ENCODE measurements at regions not wholly inside any gene's neighbourhood (a gene's known extent, or its start where the extent isn't known, plus 50 kb on each side); places are given as distances from the start of the nearest gene placed in this dataset.

GRCh38 chr11:29657709-29658108 lies 359.1 kb downstream of the KCNA4 start (continued):
- TF ChIP-seq PRDM2 (tag by site-specific recombination; IDR thresholded peaks at IDR 0.05; ENCODE audit: borderline replicate concordance) (no peak), PBX3 (CRISPR knock-in tag; IDR thresholded peaks at IDR 0.05) (no peak), SCRT2 (tag by site-specific recombination; IDR thresholded peaks at IDR 0.05) (no peak), ZNF747 (tag by site-specific recombination; IDR thresholded peaks at IDR 0.05) (no peak), TCF7L2 (IDR thresholded peaks at IDR 0.05; ENCODE audit: borderline replicate concordance, low read depth, low read length) (no peak)

- Histone ChIP-seq H3K4me3 (ENCODE audit: low read depth, low read length) (no peak overlapping the region), H3K4me1 (ENCODE audit: control insufficient read depth, insufficient read depth, low read length) (no peaks in the 10 kb centered on the region), H3K9me3 (ENCODE audit: control insufficient read depth, insufficient read depth, low read depth, low read length) (no peaks in the 10 kb centered on the region), H3K27ac (ENCODE audit: extremely low read depth, low read depth, low read length) (no peak overlapping the region), H3K36me3 (ENCODE audit: control insufficient read depth in 2 of 2, insufficient read depth in 1 of 2, low read length in 2 of 2) (no peaks in the 10 kb centered on the region)
- CTCF ChIA-PET = interaction anchor here (0.6 to 0.7 kb wide), 2 partner anchors 52 to 273 kb away, joined by 3 to 6 read pairs; no protein-coding TSS in a partner anchor
- no peak for TF ChIP-seq ZFP37 (tag by site-specific recombination; IDR thresholded peaks at IDR 0.05)
- TF ChIP-seq ZBTB20 (tag by site-specific recombination; IDR thresholded peaks at IDR 0.05) = no peak
- no peak for TF ChIP-seq ZNF112 (tag by site-specific recombination; IDR thresholded peaks at IDR 0.05)
- no peak for TF ChIP-seq CTCF (tag by site-specific recombination; IDR thresholded peaks at IDR 0.05)
- no peak for TF ChIP-seq ZNF146 (tag by site-specific recombination; IDR thresholded peaks at IDR 0.05)
- no peak for TF ChIP-seq ZEB2 (tag by site-specific recombination; IDR thresholded peaks at IDR 0.05)
- no peak for TF ChIP-seq REST (tag by site-specific recombination; IDR thresholded peaks at IDR 0.05)
- POLR2A ChIA-PET = no interaction called here
Observed at GRCh38 chr11:29656597-29656996, 360.2 kb downstream of the KCNA4 start.
